Neural cell (in vitro differentiated cells): ENCODE measurements at regions not wholly inside any gene's neighbourhood (a gene's known extent, or its start where the extent isn't known, plus 50 kb on each side); places are given as distances from the start of the nearest gene placed in this dataset.

ENCODE experiments used
- EZH2 ChIP-seq: fragments of 200-600, 300-800 bp; shearing (Covaris generic), sonication (generic); IDR thresholded peaks from 2 replicates; pipeline ENCODE4 v1.6.1; 2014; ENCODE audit warnings: antibody characterized with exemption, low read length, borderline replicate concordance, mild to moderate bottlenecking; ENCODE audit not compliant: insufficient read depth, poor library complexity, severe bottlenecking
- RAD21 ChIP-seq: fragments of 450-650 bp; conservative IDR thresholded peaks from 2 replicates; pipeline ENCODE4 v1.6.1; 2014; ENCODE audit warnings: antibody characterized with exemption, mild to moderate bottlenecking, moderate library complexity
- SMC3 ChIP-seq: fragments of 450-650 bp; conservative IDR thresholded peaks from 2 replicates; pipeline ENCODE4 v1.6.1; 2014; ENCODE audit warnings: antibody characterized with exemption, mild to moderate bottlenecking, moderate library complexity; ENCODE audit not compliant: poor library complexity
- TF ChIP-seq, protein P1 (sequence below): fragments of 450-650 bp; IDR thresholded peaks from 2 replicates; pipeline ENCODE4 v1.5.1; 2014; ENCODE audit warnings: antibody characterized with exemption, mild to moderate bottlenecking, moderate library complexity; ENCODE audit not compliant: poor library complexity, severe bottlenecking

GRCh38 chr3:161999846-162000245 lies 503.2 kb downstream of the OTOL1 start:
- TF ChIP-seq SMC3 (no peak), EZH2 (no peak), RAD21 (no peak)
- TF ChIP-seq, protein P1, sequence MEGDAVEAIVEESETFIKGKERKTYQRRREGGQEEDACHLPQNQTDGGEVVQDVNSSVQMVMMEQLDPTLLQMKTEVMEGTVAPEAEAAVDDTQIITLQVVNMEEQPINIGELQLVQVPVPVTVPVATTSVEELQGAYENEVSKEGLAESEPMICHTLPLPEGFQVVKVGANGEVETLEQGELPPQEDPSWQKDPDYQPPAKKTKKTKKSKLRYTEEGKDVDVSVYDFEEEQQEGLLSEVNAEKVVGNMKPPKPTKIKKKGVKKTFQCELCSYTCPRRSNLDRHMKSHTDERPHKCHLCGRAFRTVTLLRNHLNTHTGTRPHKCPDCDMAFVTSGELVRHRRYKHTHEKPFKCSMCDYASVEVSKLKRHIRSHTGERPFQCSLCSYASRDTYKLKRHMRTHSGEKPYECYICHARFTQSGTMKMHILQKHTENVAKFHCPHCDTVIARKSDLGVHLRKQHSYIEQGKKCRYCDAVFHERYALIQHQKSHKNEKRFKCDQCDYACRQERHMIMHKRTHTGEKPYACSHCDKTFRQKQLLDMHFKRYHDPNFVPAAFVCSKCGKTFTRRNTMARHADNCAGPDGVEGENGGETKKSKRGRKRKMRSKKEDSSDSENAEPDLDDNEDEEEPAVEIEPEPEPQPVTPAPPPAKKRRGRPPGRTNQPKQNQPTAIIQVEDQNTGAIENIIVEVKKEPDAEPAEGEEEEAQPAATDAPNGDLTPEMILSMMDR, result no peak
